GM12872 (cell line): ENCODE measurements at regions not wholly inside any gene's neighbourhood (a gene's known extent, or its start where the extent isn't known, plus 50 kb on each side); places are given as distances from the start of the nearest gene placed in this dataset.
A peak's percentile ranks its signal among the peaks of the same experiment; 100 is the strongest.

Source experiments
- TF ChIP-seq, protein P1 (sequence below): IDR thresholded peaks from 3 replicates; pipeline ENCODE4 v1.5.1; 2011; ENCODE audit warnings: low read depth, mild to moderate bottlenecking, low read length, moderate library complexity; ENCODE audit not compliant: insufficient read depth

DNA sequence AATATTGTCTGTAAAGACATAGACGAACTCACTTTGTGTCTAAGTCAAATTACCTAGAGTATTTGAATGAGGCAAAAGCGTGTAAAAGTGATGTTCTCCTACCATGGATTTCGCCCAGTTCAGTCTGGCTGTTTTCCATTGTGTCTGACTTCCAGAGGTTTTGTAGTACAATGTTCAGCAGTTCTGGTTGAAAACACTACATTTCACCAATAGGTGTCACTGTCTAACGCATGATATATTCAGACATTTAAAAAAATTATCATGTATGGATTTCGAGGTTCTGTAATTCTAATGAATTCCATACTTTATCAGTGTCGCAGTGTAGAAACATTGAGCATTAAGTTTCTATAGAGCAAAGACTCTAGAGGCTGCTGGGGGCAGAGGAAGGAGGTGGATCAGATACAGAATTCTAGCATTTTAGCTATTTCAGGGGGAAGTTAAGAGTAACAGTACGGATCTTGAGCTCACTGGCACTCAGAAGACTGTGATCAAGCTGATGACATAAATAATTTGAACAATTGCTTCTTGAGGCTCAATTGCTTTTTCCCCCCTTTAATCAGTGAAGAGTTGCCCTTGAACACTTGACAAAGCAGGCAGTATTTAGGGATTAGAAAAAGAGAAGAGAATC, 196.9 kb upstream of the RHOBTB1 start:
- TF ChIP-seq, protein P1, sequence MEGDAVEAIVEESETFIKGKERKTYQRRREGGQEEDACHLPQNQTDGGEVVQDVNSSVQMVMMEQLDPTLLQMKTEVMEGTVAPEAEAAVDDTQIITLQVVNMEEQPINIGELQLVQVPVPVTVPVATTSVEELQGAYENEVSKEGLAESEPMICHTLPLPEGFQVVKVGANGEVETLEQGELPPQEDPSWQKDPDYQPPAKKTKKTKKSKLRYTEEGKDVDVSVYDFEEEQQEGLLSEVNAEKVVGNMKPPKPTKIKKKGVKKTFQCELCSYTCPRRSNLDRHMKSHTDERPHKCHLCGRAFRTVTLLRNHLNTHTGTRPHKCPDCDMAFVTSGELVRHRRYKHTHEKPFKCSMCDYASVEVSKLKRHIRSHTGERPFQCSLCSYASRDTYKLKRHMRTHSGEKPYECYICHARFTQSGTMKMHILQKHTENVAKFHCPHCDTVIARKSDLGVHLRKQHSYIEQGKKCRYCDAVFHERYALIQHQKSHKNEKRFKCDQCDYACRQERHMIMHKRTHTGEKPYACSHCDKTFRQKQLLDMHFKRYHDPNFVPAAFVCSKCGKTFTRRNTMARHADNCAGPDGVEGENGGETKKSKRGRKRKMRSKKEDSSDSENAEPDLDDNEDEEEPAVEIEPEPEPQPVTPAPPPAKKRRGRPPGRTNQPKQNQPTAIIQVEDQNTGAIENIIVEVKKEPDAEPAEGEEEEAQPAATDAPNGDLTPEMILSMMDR = peak; percentile 56; the same call in 2 of the 3 replicates

DNA sequence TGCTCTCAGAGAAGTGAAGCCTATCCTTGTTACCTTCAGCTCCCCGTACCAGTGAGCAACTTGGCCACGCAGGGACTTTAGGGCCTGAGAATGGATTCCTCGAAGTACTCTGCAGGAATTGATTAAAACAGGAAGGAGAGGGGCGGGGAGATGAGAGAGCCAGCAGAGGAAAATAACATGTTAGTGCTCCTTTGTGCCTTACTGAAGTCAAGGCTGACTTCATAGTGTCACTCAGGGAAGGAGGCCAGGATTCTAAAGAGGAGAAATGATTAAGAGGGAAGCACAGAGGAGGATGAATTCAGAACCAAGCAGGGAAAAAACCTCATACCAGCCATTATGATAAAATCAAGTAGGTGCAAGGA, 195.6 kb upstream of the RHOBTB1 start:
- TF ChIP-seq, protein P1 = no peak

DNA sequence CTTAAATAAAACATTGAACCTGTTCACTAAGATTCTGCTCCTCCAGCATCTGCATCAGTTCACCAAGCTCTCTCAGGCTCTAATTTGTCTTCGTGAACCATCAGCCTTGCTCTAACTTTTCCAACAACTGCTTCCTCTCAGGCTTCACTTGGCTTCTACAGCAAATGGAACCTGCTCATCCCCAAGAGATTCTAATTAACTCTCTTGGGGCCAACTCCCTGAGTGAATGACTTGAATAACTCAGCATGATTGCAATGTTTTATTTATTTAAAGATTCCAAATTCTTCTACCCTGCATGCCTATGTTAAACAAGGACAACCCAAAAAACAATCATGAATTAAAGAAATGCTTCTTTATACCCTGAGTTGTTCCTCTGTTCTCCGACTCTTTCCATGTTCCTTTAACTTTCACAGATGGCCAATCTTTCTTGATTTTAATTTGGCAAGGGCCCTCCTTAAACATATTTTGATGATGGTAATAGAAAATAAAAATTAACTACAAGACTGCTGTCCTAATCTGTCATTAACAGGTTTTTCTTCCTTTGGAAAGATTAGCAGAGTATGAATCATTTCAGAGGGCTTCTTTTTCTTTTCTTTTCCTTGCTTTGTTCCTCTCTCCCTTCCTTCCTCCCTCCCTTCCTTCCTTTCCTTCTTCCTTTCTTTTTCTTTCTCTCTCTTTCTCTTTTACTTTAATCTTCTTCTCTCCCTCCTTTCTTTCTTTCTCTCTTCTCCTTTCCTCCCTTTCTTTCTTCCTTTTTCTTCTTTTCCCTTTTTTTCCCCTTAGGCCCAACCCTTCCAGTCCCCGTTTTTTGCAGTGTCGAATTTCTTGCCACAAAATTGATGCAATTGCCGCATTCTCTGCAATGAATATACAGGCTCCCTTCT, 195.0 kb upstream of the RHOBTB1 start:
- TF ChIP-seq, protein P1 = no peak

DNA sequence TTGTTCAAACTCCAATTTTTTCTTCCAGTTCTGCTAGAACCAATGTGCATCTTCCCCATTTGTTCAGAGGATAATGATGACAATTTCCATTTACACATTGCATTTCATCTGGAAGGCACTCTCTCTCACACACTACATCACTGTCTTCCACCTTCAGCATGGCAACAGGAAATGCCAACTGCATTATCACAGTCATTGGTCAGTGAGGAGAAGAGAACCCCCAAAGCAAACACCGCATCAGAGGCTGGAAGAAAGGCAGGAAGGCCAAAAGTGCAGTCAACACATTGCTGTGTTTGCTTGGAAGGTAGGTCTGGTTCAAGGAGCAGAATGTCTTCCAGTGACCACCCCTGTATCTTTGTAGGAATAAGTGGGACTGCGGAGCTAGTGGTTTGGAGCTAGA, 192.2 kb upstream of the RHOBTB1 start:
- TF ChIP-seq, protein P1 = no peak

DNA sequence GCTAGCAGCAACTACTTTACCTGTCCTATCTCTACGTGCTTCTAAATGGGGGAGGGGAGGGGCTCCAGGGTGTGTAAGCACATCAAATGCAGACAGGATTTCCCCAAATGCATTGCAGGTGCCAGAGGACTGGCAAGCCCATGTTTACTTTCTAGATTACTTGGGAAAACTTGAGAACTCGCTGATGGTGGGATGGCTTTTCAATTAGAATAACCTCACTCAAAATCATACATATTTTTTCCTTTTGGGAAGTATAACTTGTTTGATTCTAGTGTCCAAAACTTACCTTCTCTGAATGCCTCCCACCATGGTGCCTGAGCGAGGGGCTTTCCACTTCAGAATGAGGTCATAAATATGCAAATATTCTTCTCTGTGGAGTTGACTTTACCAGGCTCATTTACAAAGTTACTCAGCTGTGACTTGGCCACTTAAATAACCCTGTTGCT, 191.3 kb upstream of the RHOBTB1 start:
- TF ChIP-seq, protein P1 = no peak

DNA sequence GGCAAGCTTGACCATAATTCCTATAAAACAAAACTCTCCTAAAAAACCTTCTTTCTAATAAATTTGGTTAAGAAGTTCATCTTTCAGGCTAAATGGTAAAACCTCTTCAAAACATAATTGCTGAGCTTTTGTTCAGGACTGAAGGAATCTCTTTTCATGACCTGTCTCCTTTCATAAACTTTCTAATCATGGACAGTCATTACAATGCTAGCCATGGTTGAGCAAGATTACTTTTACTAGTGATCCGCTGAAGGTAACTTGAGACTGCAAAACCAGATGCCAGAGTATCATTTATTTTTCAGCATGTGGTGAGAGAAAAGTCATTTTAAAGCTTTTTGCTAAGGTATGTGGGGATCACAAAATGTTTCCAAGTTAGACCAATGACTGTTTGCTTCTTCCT, 186.4 kb upstream of the RHOBTB1 start:
- TF ChIP-seq, protein P1 = no peak

DNA sequence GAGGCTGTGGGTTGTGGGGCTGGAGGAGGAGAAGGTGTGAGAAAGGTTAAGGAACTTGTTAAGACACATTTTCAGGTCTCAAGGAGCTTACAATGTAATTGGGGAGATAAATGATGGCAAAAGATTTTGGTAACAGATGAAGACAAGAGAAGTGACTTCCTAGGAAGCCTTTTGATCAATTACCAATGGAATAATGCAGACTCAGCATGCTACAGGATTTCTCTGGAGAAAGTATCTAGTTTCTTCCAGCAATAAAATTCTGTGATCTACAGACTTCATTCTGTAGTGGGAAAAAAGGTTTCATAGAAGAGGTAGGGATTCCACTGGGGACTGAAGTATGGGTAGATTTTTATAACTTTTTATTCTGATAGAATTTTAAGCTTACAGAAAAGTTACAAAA, 184.2 kb upstream of the RHOBTB1 start:
- TF ChIP-seq, protein P1 = no peak
